Activated T-helper 9 cell treated with anti-CD3 and anti-CD28 coated beads, Interleukin-2, amount 50 U/mL, for 16 hours (primary cell): ENCODE measurements at regions not wholly inside any gene's neighbourhood (a gene's known extent, or its start where the extent isn't known, plus 50 kb on each side); places are given as distances from the start of the nearest gene placed in this dataset.
"Not testable (repeated sequence)": the region's sequence is repeated elsewhere in the genome, so short reads cannot be mapped to it uniquely, and the experiment has no call there.

Experiments used
- DNase-seq: peaks from one replicate; pipeline ENCODE4 v3.0.0-alpha.2; 2020; ENCODE audit warnings: low read depth

DNA sequence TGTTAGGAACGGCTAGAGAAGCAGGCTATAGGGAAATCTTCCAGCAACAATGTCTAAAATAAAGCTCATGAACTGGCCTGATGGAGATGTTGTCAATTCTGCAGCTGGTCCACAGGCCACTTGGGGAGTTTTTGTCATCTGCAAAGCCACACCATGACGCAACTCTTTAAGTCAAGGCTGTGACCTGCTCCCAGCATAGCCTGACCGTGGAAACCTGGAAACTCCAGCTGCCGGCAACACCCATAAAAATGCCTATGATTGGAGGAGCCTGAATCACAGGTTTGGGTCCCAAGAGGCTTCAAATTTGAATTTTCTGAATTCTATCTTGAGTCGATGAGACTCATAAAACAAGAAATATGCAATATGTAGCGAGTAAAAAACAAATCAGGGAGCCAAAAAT is 969.2 kb upstream of the PRKX start:
- no peak for DNase-seq

DNA sequence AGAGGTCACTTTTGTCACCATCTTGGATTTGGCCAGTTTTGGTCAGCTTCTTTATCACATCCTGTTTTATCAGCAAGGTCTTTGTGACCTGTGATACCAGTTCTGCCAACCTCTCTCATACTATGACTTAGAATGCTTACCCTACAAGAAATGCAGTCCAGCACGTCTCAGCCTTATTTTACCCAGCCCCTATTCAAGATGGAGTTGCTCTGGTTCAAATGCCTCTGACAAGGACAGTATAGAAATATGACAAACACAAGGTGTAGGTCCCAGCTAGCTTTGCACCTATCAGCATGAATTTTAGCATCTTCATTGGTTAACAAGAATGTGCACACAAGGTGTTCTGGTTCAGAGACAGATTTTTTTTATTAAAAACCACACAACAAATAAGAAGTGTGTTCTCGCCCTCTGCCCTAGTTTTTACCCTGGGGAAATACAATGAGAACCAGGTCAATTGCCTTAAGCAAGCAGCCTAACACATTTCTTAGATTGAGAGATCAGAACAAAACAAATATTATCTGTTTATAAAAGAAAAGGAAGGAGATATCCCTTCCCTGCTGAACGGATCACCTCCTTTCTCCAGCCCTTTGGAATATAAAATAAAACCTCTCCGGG is 962.3 kb upstream of the PRKX start:
- no peak for DNase-seq

DNA sequence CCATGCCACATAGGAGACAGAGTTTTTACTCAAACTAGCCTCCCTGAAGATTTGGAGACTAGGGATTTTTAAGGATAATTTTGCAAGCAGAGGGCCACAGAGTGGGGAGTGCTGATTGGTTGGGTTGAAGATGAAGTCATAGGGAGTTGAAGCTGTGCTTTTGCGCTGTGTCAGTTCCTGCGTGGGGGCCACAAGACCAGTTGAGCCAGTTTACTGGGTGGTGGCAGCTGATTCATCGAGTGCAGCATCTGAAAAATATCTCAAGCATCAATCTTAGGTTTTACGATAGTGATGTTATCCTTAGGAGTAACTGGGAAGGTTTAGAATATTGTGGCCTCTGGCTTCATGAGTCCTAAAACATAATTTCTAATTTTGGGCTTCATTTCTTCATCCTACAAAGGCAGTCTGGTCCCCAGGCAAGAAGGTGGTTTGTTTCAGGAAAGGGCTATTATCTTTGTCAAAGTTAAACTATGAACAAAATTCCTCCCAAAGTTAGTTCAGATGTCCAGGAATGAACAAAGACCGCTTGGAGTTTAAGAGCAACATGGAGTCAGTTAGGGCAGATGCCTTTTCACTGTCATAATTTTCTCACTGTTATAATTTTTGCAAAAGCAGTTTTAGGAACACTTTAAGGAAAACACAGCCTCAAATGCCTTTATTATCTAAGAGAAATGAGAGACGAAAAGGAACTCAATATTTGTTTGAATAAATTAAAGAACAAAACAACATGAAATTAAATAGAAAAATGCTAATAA is 960.8 kb upstream of the PRKX start:
- no peak for DNase-seq

DNA sequence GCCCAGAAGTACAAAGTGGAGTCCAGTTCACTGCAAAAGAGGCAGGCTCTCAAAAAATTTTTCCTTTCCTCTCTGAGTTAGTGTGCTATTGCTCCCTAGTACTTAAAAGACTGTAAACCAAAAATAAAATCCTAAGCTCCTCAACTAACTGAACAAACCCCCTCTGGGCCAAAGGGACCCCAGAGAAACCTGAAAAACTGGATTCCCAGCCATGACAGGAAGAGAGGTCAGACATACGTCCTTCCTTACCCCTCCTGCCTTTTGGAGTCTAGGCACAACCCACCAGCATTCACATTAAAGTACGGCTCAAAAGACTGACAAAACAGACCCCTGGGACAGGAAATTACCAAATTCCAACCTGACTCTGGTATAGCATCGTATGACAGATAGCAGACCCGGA is 957.9 kb upstream of the PRKX start:
- no peak for DNase-seq

DNA sequence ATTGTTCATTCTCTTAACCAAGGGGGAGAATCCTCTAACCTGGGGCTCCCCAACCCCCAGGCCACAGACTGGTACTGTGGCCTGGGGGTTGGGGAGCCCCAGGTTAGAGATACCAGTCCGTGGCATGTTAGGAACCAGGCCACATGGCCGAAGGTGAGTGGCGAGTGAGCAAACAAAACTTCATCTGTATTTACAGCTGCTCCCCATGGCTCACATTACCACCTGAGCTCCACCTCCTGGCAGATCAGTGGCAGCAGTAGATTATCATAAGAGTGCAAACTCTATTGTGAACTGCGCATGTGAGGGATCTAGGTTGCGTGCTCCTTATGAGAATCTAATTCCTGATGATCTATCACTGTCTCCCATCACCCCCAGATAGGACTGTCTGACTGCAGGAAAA is 957.2 kb upstream of the PRKX start:
- no peak for DNase-seq

DNA sequence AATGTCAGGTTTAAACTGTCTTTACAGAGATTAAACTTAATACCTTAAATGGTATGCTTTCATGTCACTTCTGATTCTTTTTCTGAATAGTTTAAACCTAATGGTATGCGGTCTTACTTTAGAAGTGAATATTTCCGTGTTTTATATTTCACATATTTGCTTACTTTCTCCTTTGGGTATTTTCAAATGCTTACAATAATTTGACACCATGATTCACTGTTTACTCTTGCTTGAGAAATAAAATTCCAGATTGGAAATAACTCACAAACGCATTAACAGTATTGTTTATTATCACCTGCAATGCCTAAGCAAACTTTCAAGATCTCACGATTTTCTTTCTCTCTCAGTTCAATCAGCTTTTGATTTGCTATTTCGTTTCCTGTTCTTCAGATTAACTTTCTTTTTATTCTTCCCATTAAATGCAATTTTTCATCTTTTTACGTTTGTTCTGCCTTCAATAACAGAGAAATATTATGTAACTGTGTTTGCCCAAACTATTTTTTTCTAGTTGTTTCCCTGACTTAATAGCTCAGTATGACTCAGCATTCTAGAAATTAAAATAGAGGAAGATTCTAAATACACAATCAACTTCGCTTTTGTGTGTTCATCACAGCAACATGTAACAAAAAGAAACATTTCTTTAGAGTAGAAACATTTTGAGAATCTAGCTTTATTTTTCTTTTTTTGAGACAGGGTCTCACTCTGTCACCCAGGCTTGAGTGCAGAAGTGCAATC is 955.5 kb upstream of the PRKX start:
- DNase-seq: no peak

DNA sequence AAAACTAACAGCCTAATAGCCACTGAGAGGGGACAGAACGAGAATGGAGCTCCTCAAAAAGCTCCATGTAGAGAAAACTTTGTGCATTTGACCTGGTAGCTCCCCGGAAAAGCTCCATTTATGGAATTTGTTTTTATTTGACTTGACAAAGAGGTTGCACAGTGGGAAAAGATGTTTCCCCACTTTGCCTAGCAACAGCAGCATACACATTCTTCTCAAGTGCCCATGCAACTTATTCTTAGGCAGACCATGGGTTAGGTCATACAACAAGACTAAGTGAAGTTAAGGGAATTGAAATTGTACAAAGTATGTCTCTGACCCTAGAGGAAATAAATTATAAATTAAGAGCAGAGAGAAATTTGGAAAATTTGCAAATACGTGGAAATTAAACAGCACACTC is 949.6 kb upstream of the PRKX start:
- no peak for DNase-seq

DNA sequence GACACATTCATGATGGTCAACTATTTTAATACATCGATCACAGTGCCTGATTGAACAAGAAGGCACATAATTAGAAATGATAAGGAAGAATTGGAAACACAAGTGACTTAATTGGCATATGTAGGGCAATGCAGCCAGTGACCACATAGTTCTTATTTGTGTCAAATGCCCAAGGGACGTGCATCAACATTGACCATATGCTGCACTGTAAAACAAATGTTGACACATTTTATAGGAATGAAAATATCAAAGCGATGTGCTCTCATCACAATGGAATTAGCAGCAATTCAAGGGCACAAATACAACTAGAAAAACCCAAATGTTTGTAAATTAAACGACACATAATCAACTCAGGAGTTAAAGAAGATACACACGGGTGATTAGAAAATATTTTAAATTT is 948.3 kb upstream of the PRKX start:
- no peak for DNase-seq

DNA sequence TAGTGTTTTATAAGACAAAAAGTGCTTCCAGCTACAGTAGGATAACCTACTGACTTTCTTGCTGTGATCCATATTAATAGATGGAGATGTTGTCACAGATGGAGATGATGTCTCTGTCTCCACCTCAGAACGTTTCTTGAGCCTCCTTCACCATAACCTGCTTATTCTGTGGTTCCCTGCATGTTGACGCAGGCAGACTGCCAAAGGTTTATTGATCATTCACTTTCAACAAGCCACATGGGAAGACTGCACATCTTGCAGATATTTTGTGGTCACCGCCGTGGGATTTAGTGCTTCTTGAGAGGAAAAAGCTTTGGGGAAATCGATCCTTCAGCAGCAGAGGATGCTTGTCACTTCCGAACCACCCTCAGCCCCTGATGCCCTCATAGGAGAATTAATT is 943.0 kb upstream of the PRKX start:
- no peak for DNase-seq

DNA sequence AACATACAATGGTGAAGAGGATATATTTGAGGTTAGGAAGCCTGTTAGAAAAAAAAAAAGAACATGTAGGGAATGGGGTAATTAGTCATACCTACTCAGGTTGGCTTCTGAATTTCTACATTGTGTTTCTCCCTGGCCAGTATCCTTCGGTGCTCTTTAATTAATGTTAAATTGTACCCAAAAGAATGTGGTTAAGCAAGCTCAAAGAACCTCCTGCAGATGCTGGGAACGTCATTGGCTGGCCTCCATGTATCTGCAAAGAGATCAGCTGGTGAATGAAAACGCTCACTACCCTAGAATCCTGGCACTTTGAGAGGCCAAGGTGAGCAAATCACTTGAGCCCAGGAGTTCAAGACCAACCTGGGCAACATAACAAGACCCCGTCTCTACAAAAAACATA is 942.3 kb upstream of the PRKX start:
- DNase-seq: no peak

DNA sequence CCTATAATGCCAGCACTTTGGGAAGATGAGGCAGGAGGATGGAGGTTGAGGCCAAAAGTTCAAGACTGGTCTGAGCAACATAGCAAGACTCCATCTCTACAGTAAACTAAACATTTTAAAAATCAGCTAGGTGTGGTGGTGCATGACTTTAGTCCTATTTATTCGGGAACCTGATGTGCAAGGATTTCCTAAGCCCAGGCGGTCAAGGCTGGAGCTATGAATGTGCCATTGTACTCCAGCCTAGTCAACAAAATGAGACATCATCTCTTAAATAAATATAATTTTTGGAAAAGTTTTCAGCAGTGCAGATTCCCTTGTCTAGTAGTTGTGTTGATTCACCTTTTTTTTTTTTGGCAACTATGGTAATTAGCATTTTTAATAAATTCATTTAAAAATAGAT is 928.7 kb upstream of the PRKX start:
- no peak for DNase-seq

DNA sequence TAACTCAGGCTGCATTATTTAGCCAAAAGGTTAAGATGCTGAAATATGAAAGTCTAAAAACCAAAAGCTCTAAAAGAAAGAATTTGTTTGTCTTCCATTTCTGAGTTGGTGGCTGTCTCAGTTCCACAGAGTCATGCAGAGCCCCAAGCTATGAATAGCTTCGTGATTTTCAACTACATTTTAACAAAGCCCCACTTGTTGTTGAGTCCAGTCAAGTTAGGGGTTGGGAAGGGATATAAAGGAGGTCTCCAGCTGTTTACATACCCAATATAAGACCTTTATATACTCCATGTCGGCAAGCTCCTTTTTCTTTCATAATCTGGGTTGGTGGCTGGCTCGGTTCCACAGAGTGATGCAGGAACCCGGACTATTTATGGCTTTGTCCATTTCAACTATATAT is 924.6 kb upstream of the PRKX start:
- DNase-seq: no peak

DNA sequence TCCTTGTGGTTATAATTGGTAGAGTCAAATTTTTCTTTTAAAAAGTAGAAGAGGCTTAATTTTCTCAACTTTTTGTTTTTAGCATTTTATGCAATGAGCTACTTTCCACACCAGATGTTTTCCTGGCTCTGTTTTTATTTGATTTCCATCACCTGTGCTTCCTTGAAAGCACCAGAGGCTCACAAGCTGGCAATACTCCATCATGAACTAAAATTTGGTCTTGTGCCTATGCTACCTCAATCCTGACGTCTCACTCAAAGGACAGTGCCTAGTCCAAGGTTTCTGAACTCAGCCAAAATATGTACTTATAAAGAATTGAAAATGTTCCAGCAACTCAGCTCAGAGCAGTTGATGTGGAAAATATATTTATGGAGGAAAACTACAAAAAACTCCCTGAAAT is 914.0 kb upstream of the PRKX start:
- DNase-seq: no peak

DNA sequence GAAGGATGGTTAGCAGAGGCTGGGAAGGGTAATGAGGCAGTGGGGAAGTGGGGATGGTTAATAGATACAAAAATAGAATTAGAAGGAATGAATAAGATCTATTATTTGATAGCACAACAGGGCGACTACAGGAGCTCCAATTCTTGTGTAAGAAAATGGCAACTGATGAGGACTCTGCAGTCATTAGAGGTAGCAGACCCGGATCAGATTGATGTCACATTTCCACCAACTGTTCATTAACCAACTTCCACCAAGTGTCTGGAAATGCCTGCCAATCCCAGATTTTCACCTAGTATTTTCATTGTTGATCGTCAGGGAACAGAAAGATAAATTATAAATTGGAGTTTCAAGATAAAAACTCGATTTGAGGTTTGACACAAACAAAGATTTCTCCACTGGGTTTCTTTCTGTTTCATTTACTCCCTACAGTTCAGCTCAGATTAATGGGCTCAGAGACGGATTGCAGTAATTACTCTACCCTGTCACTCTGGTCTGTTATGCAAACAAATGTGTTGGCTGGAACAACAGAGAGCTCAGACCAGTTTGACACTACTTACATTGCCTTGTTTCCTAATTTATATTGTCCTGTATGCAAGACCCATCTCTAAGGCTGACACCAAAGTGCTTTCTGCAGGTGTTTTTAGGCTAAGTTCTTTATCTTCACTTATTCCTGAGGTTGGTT is 909.2 kb upstream of the PRKX start:
- no peak for DNase-seq

DNA sequence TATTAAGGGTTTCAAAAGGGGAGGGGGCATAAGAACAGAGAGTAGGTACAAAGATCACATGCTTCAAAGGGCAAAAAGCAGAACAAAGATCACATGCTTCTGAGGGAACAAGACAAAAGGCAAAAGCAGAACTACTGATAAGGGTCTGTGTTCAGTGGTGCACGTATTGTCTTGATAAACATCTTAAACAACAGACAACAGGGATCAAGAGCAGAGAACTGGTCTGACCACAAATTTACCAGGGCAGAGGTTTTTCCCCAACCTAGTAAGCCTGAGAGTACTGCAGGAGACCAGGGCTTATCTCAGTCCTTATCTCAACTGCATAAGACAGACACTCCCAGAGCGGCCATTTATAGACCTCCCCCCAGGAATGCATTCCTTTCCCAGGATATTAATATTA is 900.2 kb upstream of the PRKX start:
- DNase-seq: not testable (repeated sequence)

DNA sequence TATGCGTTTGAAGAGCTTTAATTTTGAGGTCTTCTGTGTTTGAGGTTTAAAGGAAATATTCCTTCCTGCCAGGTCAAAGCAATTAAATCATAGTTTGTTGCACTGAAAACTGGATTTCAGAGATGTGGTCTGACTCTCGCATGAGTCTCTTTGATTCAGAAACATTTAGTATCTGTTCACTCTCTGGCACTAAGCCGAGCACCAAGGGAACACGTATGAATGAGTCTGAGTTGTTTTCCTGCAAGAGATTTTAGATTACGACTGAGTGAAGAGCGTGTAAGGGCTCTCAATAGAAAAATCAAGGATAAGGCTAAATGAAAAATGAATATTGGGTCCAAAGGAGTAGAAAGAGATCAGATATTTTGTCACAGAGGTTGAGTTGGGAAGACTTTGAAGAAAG is 875.4 kb upstream of the PRKX start:
- DNase-seq: no peak

DNA sequence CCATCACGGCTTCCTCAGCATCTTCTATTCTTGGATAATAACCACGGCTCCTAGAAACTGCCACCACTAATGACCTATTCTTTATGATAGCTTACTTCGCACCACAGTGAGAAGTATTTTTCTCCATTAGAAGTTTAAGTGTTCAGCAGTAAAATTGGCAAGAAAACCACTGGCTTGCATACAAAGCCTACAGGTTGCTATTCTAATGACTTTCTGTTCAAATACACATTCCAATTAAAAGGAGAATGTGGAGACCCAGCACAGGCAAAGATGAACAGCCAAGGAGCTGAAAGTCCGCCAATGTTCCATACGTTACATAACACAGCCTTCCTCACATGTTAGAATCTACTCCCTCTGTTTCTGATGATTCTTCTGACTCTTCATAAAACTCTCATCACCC is 875.0 kb upstream of the PRKX start:
- no peak for DNase-seq

DNA sequence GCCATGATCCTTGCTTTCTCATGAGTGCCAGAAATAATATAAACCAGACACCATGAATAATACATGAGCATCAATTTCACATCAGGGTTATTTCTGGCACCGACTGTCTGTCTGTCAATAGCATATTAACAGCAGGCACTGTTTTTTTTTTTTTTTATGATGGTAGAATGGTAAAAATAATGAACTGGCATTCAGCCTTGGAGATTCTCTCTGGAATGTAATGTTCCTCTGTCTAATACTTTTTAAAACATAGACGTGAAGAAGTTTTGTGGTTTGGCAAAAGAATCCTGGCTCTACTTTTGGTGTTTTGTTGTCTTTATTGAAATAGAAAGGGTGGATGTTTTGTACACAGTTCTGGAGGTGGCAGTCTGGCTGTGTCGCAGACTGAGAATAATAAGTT is 874.6 kb upstream of the PRKX start:
- no peak for DNase-seq

DNA sequence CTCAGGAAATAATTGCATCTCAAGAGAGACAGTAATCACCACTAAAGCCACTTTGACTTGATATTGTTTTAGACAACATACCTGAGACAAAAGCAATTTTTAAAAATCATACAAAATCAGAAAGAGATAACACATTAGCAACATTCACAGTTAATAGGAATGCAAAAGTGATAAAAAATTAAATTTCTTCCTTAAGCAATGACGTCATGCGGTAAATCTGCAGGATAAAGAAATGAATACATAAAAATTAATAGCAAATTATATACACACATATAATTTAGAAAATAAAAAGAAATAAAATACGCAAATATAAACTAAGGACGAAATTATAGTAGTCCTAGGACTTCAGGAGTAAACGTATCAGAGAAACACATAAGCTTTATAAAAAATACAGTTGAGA is 866.5 kb upstream of the PRKX start:
- no peak for DNase-seq

DNA sequence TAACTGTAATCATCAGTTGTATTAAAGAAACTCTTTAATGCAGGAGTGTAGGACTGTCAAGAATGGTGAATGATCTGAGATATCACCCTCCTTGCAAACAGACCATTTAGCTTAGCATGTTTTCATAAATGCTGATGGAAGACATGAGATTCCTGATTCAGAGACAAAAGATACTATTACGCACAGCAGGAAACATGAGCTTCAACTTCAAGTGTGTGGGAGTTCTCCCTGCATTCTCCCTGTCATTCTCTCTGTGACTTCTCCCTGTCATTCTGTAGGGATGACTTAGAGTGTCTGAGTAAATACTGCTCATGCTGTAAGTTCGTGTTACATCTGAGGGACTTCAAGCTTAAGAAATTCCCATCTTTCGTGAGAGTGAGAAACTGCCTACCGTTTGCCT is 866.0 kb upstream of the PRKX start:
- no peak for DNase-seq

DNA sequence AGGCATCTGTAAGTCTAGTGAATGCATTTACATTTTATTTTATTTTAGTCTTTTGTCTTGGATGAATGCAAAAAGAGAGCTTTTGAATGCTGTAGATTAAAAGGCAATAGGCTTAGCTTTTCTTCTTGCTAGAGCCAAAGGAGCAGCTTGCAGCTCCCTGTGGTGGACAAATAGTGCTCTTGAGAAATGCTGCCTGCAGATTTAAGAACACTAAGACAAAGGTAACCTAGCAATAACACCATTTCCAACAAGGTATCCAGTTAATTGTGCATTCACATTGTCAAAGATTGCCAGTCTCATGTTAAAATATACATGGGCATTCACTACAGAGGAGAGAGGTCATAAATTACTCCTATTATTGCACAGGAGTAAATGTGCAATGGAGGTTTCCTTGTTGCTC is 859.2 kb upstream of the PRKX start:
- no peak for DNase-seq

DNA sequence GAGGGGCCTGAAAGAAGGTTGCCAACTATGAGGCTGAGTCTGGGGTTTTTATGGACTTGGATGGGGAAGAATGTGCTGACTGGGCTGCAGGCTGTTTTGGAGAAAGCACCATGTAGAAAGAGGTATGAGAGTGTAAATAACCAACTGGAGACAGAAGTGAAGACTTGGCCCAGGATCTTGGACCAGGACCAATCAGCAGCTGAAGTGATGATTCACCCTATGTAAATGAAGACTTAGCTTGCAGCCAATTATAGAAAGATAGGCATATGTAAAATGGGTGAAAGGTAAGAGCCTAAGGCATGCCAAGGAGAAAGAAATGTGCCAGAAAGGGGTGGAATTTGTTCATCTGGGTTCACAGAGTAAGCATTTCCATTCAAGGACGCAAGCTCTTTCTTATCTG is 856.7 kb upstream of the PRKX start:
- no peak for DNase-seq

DNA sequence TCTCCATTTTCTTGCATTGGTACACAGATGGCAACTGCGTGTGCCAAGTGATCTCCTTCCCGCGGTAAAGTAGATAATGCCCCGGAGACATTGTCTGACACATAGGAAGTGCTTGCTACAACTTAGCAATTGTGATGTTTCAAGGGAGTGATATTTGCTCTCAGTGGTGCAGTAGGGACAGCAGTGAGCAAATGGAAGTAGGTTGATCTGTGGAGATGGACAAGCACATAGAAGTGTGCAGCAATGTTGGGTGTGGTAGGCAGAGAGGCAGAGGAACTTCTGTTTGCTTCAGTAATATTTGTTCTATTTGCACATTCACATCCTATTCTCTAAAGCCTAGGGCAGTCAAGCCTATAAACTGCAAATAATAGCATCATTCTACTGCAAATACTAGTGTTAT is 846.7 kb upstream of the PRKX start:
- no peak for DNase-seq
